ENCODE measurements at regions not wholly inside any gene's neighbourhood (a gene's known extent, or its start where the extent isn't known, plus 50 kb on each side); places are given as distances from the start of the nearest gene placed in this dataset.
A peak's percentile ranks its signal among the peaks of the same experiment; 100 is the strongest.

- no peak overlapping the region for H3K4me3 ChIP-seq (ENCODE audit: low read depth, low read length)
- peak; percentile 34 for TF ChIP-seq CTCF (IDR thresholded peaks at IDR 0.05; ENCODE audit: insufficient read depth, low read length, poor library complexity, severe bottlenecking)
- DNase-seq (ENCODE audit: low read depth), result no peak
- H3K36me3 ChIP-seq (ENCODE audit: control insufficient read depth, insufficient read depth, low read length), result no peaks in the 10 kb centered on the region
- H3K27me3 ChIP-seq (ENCODE audit: control insufficient read depth, insufficient read depth, low read length), result no peaks in the 10 kb centered on the region
These were observed 105.7 kb downstream of the RASSF10 start for GRCh38 chr11:13114566-13115379.

- Histone ChIP-seq H3K36me3 (ENCODE audit: control insufficient read depth, insufficient read depth, low read length) (no peaks in the 10 kb centered on the region), H3K27me3 (ENCODE audit: control insufficient read depth, insufficient read depth, low read length) (no peaks in the 10 kb centered on the region), H3K4me3 (ENCODE audit: low read depth, low read length) (no peak overlapping the region)
- no peak for DNase-seq (ENCODE audit: low read depth)
- no peak for TF ChIP-seq CTCF (IDR thresholded peaks at IDR 0.05; ENCODE audit: insufficient read depth, low read length, poor library complexity, severe bottlenecking)
These were observed 106.2 kb downstream of the RASSF10 start for GRCh38 chr11:13115380-13115675.

GRCh38 chr11:13116491-13116890, 107.4 kb downstream of the RASSF10 start:
- H3K4me3 ChIP-seq (ENCODE audit: low read depth, low read length), result no peak overlapping the region
- no peaks in the 10 kb centered on the region for H3K27me3 ChIP-seq (ENCODE audit: control insufficient read depth, insufficient read depth, low read length)
- no peaks in the 10 kb centered on the region for H3K36me3 ChIP-seq (ENCODE audit: control insufficient read depth, insufficient read depth, low read length)
- DNase-seq (ENCODE audit: low read depth), result no peak
- no peak for TF ChIP-seq CTCF (IDR thresholded peaks at IDR 0.05; ENCODE audit: insufficient read depth, low read length, poor library complexity, severe bottlenecking)

GRCh38 chr11:13117344-13117743, 108.2 kb downstream of the RASSF10 start:
- Histone ChIP-seq H3K36me3 (ENCODE audit: control insufficient read depth, insufficient read depth, low read length) (no peaks in the 10 kb centered on the region), H3K27me3 (ENCODE audit: control insufficient read depth, insufficient read depth, low read length) (no peaks in the 10 kb centered on the region), H3K4me3 (ENCODE audit: low read depth, low read length) (no peak overlapping the region)
- DNase-seq (ENCODE audit: low read depth), result no peak
- TF ChIP-seq CTCF (IDR thresholded peaks at IDR 0.05; ENCODE audit: insufficient read depth, low read length, poor library complexity, severe bottlenecking), result no peak

GRCh38 chr11:13118194-13118593, 109.1 kb downstream of the RASSF10 start:
- no peak overlapping the region for H3K4me3 ChIP-seq (ENCODE audit: low read depth, low read length)

More at GRCh38 chr11:13118194-13118593, 109.1 kb downstream of the RASSF10 start:
- TF ChIP-seq CTCF (IDR thresholded peaks at IDR 0.05; ENCODE audit: insufficient read depth, low read length, poor library complexity, severe bottlenecking), result no peak
- peak; percentile 99 for DNase-seq (ENCODE audit: low read depth)
- H3K27me3 ChIP-seq (ENCODE audit: control insufficient read depth, insufficient read depth, low read length), result no peaks in the 10 kb centered on the region
- no peaks in the 10 kb centered on the region for H3K36me3 ChIP-seq (ENCODE audit: control insufficient read depth, insufficient read depth, low read length)

All from kidney epithelial cell (primary cell).